ENCODE measurements at regions not wholly inside any gene's neighbourhood (a gene's known extent, or its start where the extent isn't known, plus 50 kb on each side); places are given as distances from the start of the nearest gene placed in this dataset.

- no peak for DNase-seq
Measured at GRCh38 chr2:151197184-151198108, 64.2 kb downstream of the RBM43 start.

- DNase-seq, result no peak
Measured at GRCh38 chr2:151193576-151193975, 68.1 kb downstream of the RBM43 start.

GRCh38 chr2:151192681-151193080 is 69.0 kb downstream of the RBM43 start:
- DNase-seq, result no peak

DNA sequence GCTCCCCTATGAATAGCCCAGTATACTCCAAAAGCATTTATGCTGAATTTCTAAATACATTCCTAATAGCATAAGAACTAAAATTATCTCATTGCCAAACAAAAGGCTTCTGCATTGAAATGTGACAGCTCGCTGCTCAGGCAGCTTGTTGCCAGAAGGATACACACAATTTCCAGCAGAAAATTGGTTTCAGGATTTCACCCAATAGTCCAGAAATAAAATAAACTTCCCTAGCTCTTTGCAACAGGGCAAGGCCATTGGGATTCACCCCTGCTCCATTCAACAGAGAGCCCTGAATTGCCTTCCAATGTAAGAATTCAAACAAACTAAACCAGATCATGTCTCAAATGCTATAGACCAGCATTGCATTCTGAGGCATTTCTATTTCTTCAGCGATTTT is 70.7 kb downstream of the RBM43 start:
- no peak for DNase-seq

DNA sequence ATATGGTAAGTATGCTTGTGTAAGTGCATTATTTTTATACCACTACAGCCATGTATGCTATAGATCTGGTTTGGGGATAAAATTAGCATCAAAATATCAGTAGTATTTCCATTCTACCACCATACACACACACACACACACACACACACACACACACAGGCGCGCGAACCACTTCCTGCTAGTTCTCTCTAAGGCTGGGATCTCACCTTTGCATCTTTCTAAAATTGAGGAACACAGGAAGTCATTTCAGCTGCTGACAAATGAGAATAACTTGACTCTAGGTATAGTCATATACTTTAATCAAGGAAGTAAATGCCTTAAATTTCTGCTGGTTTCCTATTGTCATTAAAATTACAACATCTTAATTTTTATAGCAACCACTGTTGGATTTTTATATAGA is 72.5 kb downstream of the RBM43 start:
- peak; percentile 38 for DNase-seq

DNA sequence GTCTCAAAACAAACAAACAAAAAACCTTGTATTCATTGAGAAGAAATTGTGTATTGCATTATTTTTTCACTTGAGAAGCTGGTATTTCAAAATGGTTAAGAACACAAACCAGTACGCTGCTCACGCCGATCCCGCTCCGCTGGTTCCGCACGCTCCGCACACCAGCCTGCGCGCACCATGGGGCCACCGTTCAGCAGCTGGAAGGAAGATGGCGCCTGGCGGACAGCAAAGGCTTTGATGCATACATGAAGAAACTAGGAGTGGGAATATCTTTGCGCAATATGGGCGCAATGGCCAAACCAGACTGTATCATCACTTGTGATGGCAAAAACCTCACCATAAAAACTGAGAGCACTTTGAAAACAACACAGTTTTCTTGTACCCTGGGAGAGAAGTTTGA is 75.7 kb downstream of the RBM43 start:
- DNase-seq, result no peak

GRCh38 chr2:151182899-151183809 is 78.5 kb downstream of the RBM43 start:
- no peak for DNase-seq

DNA sequence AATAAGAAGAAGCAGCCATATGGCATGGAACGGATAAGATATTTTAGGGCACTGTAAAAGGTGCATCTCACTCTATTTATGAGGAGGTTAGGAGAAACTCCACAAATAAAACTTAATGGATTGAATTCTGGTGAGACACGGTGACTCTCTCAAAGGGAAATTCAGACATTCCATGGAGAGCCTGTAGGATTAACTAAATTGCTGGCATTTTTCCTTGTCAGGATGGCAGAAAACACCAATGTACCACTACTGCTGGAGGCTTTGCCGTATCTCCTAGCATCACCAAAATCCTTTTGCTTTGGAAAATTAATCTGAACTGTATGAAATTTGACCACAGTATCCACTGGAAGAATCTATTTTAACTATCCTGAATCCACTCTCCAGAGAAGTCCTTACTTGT is 79.3 kb downstream of the RBM43 start:
- no peak for DNase-seq

DNA sequence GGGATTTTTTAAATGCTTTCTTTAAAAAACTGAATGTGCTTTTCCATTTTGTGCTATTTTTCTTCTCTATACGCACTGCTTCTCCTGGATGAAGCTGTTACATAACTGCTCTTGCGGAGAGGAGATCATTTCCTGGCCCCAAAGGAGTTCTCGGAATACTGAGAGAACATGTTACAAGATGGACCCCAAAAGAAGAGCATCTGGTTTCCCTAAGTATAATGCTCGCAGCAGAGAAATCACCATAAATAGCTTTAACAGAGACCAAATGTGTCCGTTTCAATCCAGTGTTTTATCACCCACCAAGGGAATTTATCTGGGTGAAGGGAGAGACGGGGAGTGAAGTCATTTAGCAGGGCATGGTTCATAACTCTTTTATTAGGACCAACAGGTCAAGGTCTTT is 80.1 kb downstream of the RBM43 start:
- DNase-seq, result no peak

- DNase-seq, result no peak
Measured at GRCh38 chr2:151180123-151180522, 81.5 kb downstream of the RBM43 start.

GRCh38 chr2:151178207-151178606 is 83.5 kb downstream of the RBM43 start:
- no peak for DNase-seq

- no peak for DNase-seq
Measured at GRCh38 chr2:151177756-151178155, 83.9 kb downstream of the RBM43 start.

DNA sequence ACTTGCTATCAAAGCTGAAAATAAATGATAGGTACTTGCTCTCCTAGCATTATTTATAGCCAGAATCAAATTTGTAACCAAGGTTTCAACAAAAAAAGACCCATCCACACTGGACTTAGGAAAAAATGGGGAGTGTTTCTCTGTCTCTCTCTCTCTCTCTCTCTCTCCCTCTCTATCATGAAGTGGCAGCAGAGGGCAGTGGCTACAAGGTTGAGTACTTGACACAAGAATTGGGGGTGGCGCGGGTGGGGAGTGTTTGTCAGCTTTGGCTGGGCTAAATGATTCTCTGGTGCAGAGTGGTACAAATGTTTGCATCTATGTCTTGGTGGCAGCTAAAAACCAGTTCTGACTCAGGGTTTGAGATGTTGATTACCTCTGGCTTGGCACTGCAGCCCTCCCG is 85.0 kb downstream of the RBM43 start:
- DNase-seq, result no peak

DNA sequence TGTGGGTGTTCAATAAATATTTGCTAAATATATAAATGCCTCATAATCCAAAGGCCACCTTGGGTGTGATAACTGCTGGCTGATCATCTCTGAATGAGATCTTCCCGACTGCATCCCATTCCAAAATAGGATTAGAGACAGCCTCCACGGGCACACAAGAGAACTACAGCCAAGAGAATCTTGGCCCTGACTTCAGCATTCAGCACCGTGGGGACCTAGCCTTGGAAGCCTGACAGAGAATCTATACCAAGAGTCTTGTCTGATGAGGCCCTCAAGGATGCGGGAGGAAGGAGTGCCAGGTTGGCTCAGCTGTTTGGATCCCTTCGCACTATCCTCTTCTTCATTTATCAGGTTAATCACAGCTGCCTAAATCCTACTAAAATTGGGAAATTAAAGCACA is 85.8 kb downstream of the RBM43 start:
- no peak for DNase-seq

DNA sequence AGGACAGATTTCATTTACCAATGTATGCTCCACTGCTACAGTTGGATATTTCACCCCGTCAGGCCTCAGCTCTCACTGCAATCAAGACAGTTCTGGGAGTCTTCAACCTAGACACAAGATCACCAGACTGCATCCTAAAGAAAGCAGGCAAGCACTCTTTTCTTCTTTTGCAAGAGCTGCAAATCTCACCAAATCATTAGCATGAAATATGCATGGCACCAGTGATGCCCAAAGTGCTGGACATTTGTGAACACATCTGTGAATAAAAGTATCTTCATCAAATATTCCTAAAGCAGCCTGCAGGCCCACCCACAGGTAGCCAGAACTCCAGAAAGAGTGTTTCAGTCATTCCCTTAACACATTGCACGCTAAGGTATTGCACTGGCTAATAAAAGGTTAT is 87.5 kb downstream of the RBM43 start:
- DNase-seq, result no peak

- no peak for DNase-seq
Measured at GRCh38 chr2:151171186-151171585, 90.5 kb downstream of the RBM43 start.

DNA sequence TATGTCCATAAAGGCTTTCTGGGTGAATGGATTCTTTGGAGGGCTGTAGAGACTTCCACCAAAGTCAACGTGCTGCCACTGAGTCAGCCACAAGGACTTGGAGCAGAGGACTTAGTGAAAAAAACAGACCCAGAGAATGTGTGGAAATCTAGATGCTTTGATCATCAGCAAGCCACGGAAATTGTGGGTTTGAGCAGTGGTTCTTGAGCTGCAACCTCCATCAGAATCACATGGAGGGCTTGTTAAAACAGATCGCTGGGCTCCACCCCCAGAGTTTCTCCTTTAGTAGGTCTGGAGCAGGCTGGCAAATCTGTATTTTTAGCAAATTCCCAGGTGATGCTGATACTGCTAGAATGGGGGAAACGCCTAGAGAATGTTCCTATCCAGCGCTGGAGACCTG is 95.3 kb downstream of the RBM43 start:
- DNase-seq, result no peak

- DNase-seq, result no peak
Measured at GRCh38 chr2:151165105-151165684, 96.5 kb downstream of the RBM43 start.

DNA sequence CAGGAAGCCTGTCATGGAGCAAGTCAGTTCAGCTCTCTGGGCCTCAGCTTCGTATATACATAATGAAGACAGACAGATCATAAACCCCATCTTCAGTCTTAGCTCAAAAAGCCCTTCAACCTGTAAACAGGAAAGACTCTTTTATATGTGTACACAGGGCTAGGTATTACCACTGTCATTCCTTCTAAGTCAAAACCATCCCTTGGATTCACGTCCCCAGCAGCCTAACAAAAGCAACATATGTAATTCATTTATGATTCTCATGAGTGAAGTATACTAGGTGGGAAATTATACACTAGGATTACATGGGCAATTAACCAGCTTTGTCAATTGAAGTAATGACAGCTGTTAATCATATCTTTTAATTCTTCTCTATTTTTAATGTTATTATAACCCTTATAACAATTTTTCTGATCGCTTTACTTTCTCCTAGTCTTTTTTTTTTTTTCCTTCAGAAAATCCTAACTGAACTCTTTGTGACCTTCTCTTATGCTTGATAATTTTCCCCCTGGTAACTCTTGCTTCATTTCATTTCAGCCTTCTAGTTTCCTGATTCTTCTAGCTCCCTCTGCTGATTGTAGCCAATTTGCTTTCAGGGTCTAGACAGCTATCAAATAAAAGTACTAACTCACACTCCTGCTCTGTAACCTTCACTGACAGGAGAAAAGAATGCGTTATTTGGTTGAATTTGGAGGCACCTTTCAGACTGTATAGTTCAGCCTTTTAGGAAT is 99.7 kb downstream of the RBM43 start:
- DNase-seq, result peak; percentile 67

- DNase-seq, result no peak
Measured at GRCh38 chr2:151159109-151159662, 102.5 kb downstream of the RBM43 start.

DNA sequence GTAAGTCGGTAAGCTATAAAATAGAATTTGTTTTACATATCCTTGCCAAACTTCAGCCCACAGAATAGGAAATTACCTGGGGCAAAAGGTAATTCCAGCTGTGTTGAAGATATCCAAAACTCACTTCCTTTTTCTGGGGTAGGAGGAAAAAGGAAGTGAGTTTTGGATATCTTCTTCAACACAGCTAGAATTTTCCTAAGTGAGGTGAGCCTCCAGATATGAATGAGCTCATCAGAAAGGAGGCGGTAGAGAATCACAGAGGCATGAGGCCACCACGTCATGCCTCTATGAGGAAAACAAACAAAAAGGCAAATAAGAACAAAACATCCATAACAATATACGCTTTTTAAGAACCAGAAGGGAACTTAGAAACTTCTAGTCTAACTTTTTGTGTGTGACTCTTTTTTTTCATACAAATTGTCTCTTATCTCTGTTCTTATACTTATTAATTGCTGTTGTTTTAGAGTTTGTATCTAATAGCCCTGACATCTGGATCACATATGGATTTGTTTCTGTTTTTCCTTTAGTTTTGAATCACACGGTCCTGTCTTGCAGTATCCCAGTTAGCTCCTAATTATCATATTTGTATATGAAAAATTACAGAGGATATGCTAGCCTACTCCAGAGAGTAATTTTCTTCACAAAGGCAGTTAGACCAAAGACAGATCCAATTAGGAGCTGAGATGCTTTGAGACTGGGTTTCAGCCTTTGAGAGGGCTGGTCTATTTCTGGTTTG is 104.5 kb downstream of the RBM43 start:
- no peak for DNase-seq

- DNase-seq, result no peak
Measured at GRCh38 chr2:151156431-151156830, 105.2 kb downstream of the RBM43 start.
